CD14-positive monocyte (primary cell): ENCODE measurements at regions not wholly inside any gene's neighbourhood (a gene's known extent, or its start where the extent isn't known, plus 50 kb on each side); places are given as distances from the start of the nearest gene placed in this dataset.

Source experiments
- DNase-seq, 3 donors: peaks; one replicate each; pipeline ENCODE4 v3.0.0-alpha.2; 2011 to 2022
- H2AFZ ChIP-seq: 2 replicates; pipeline ENCODE4 v1.6.0; 2012; ENCODE audit warnings: mild to moderate bottlenecking, low read depth, low read length, inconsistent platforms; ENCODE audit not compliant: insufficient read depth, poor library complexity, severe bottlenecking
- H3K27ac ChIP-seq, 2 donors: 1 replicate in 1 of 2; 2 replicates in 1 of 2; pipeline ENCODE4 v1.5.1; 2012 to 2013; ENCODE audit warnings: low read length in 2 of 2, control low read depth in 1 of 2, inconsistent platforms in 1 of 2, low read depth in 1 of 2, mild to moderate bottlenecking in 1 of 2
- H3K27me3 ChIP-seq, 2 donors: one replicate each; pipeline versions ENCODE4 v1.6.0 to v1.6.1; 2011 to 2013; ENCODE audit warnings: low read length in 2 of 2; ENCODE audit not compliant: control insufficient read depth in 2 of 2, insufficient read depth in 2 of 2
- H3K36me3 ChIP-seq, 2 donors: replicated peaks in 1 of 2; 1 replicate in 1 of 2; 2 replicates in 1 of 2; pipeline versions ENCODE4 v1.5.1 to v1.6.1; 2012 to 2013; ENCODE audit warnings: low read length in 2 of 2, control low read depth in 1 of 2, inconsistent platforms in 1 of 2, mild to moderate bottlenecking in 1 of 2; ENCODE audit not compliant: insufficient read depth in 2 of 2, control insufficient read depth in 1 of 2
- H3K4me1 ChIP-seq, 2 donors: 1 replicate in 1 of 2; 2 replicates in 1 of 2; pipeline versions ENCODE4 v1.5.1 to v1.6.1; 2012 to 2013; ENCODE audit warnings: low read length in 2 of 2, control low read depth in 1 of 2, inconsistent platforms in 1 of 2, mild to moderate bottlenecking in 1 of 2, moderate library complexity in 1 of 2; ENCODE audit not compliant: insufficient read depth in 2 of 2, control insufficient read depth in 1 of 2
- H3K4me2 ChIP-seq: replicated peaks from 2 replicates; pipeline ENCODE3; 2012; ENCODE audit warnings: low read length, moderate library complexity, mild to moderate bottlenecking; ENCODE audit not compliant: poor library complexity, severe bottlenecking; ENCODE audit errors: extremely low read depth
- H3K4me3 ChIP-seq, 3 experiments: fragments of 200-600 bp in 1 of 3; sonication (generic) in 1 of 3; replicated peaks in 1 of 3; 1 replicate in 2 of 3; 2 replicates in 1 of 3; pipeline ENCODE4 v1.5.1; 2011 to 2013; ENCODE audit warnings: low read length in 3 of 3, mild to moderate bottlenecking in 3 of 3, control low read depth in 2 of 3, low read depth in 2 of 3, inconsistent platforms in 1 of 3, moderate library complexity in 1 of 3
- H3K79me2 ChIP-seq: 2 replicates; pipeline ENCODE4 v1.6.0; 2012; ENCODE audit warnings: mild to moderate bottlenecking, control low read depth, inconsistent platforms, low read length, moderate library complexity; ENCODE audit not compliant: insufficient read depth
- H3K9ac ChIP-seq: 2 replicates; pipeline ENCODE4 v1.6.0; 2017; ENCODE audit warnings: low read length, mild to moderate bottlenecking; ENCODE audit not compliant: insufficient read depth, poor library complexity, severe bottlenecking
- H3K9me3 ChIP-seq, 2 donors: replicated peaks in 1 of 2; 1 replicate in 1 of 2; 2 replicates in 1 of 2; pipeline versions ENCODE4 v1.5.1 to v1.6.1; 2012 to 2013; ENCODE audit warnings: low read length in 2 of 2, control low read depth in 1 of 2; ENCODE audit not compliant: control insufficient read depth in 1 of 2, insufficient read depth in 1 of 2
- H4K20me1 ChIP-seq: 2 replicates; pipeline ENCODE4 v1.6.0; 2012; ENCODE audit warnings: mild to moderate bottlenecking, low read length, control low read depth, moderate library complexity; ENCODE audit not compliant: insufficient read depth
- H3K27ac Mint-ChIP-seq, 7 donors: one replicate each; pipeline ENCODE4 v1.8.0; 2020; ENCODE audit warnings: mild to moderate bottlenecking in 7 of 7, mixed read lengths in 7 of 7, moderate library complexity in 6 of 7, inconsistent platforms in 2 of 7
- H3K27me3 Mint-ChIP-seq, 3 donors: one replicate each; pipeline ENCODE4 v1.8.0; 2021 to 2022; ENCODE audit warnings: low read depth in 3 of 3, mild to moderate bottlenecking in 3 of 3, mixed read lengths in 3 of 3, moderate library complexity in 3 of 3, inconsistent platforms in 1 of 3
- H3K36me3 Mint-ChIP-seq, 2 donors: one replicate each; pipeline ENCODE4 v1.8.0; 2020; ENCODE audit warnings: mixed read lengths in 2 of 2, inconsistent platforms in 1 of 2, mild to moderate bottlenecking in 1 of 2
- H3K4me1 Mint-ChIP-seq: one replicate; pipeline ENCODE4 v1.8.0; 2020; ENCODE audit warnings: mild to moderate bottlenecking, mixed read lengths
- H3K4me3 Mint-ChIP-seq, 2 donors: one replicate each; pipeline ENCODE4 v1.8.0; 2020; ENCODE audit warnings: mild to moderate bottlenecking in 2 of 2, mixed read lengths in 2 of 2, moderate library complexity in 1 of 2
- H3K9me3 Mint-ChIP-seq, 7 donors: one replicate each; pipeline ENCODE4 v1.8.0; 2020 to 2022; ENCODE audit warnings: mixed read lengths in 7 of 7, mild to moderate bottlenecking in 6 of 7, moderate library complexity in 6 of 7, inconsistent platforms in 2 of 7
- WGBS: methylation state at CpG from one replicate; pipeline ENCODE4 v1.1.5; 2013; ENCODE audit warnings: missing lambda C conversion rate; ENCODE audit not compliant: insufficient coverage; 5-methylcytosine and 5-hydroxymethylcytosine counted together
- intact Hi-C, 2 donors: fragments of 100-400 bp; cut with micrococcal nuclease; formaldehyde crosslinking; loops; one replicate each; pipeline versions ENCODE4 v1.15.0 to v1.15.1; 2023
- TF ChIP-seq, protein P1 (sequence below): fragments of 200-600 bp; IDR thresholded peaks from one replicate; pipeline ENCODE4 v1.8.0; 2022; ENCODE audit warnings: antibody characterized with exemption, mild to moderate bottlenecking

DNA sequence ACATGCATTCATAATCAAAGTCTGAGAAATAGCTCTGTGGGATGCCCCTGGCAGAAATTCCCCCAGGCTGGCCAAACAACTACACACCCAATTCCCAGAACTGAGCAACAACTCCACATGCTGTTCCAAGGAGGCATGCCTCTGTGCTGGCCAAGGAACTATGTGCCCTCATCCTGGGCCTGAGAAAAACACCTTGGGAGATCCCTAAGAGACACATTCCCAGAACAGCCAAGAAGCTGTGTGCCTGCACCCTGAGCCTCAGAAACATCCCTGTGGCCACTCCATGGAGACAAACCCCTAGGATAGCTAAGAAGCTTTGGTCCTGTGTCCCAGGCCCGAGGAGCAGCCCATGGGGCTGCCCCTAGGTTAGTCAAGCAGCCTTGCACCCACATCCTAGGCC, 92.3 kb upstream of the MME start:
- Histone ChIP-seq H3K9me3 (no peaks in the 10 kb centered on the region), H2AFZ (no peak overlapping the region), H3K27me3 (no peaks in the 10 kb centered on the region), H3K4me2 (no peak overlapping the region), H3K36me3 (no peaks in the 10 kb centered on the region), H3K4me1 (no peaks in the 10 kb centered on the region), H3K4me3 (no peak overlapping the region), H3K9ac (no peak overlapping the region), H3K79me2 (no peaks in the 10 kb centered on the region), H4K20me1 (no peaks in the 10 kb centered on the region), H3K27ac (no peak overlapping the region)
- Mint-ChIP-seq H3K36me3 (no peaks in the 10 kb centered on the region), H3K4me1 (no peaks in the 10 kb centered on the region), H3K9me3 (peaks cover 0 to 10% (median 9%) of the 10 kb centered on the region in 7 donors), H3K4me3 (no peak overlapping the region), H3K27ac (peak overlapping the region in 2 of 7 donors; percentile 6 to 21), H3K27me3 (peaks cover 0 to 2% (median 0%) of the 10 kb centered on the region in 3 donors)
- DNase-seq: no peak
- WGBS: 100% methylated on average over 1 of the region's 1 CpG
- TF ChIP-seq, protein P1, sequence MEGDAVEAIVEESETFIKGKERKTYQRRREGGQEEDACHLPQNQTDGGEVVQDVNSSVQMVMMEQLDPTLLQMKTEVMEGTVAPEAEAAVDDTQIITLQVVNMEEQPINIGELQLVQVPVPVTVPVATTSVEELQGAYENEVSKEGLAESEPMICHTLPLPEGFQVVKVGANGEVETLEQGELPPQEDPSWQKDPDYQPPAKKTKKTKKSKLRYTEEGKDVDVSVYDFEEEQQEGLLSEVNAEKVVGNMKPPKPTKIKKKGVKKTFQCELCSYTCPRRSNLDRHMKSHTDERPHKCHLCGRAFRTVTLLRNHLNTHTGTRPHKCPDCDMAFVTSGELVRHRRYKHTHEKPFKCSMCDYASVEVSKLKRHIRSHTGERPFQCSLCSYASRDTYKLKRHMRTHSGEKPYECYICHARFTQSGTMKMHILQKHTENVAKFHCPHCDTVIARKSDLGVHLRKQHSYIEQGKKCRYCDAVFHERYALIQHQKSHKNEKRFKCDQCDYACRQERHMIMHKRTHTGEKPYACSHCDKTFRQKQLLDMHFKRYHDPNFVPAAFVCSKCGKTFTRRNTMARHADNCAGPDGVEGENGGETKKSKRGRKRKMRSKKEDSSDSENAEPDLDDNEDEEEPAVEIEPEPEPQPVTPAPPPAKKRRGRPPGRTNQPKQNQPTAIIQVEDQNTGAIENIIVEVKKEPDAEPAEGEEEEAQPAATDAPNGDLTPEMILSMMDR: no peak
- intact Hi-C loops: no loop called here

- H3K4me1 Mint-ChIP-seq: peaks cover 21% of the 10 kb centered on the region
- no peak overlapping the region for H3K4me3 Mint-ChIP-seq
- H3K9me3 ChIP-seq: peaks cover 0 to 3% of the 10 kb centered on the region in 2 donors
- H3K79me2 ChIP-seq: no peaks in the 10 kb centered on the region
- no peak for DNase-seq
- H3K27ac ChIP-seq: no peak overlapping the region
- no peak overlapping the region for H3K27ac Mint-ChIP-seq
- H3K4me3 ChIP-seq: no peak overlapping the region
- TF ChIP-seq, protein P1: no peak
- no peaks in the 10 kb centered on the region for H3K27me3 ChIP-seq
- peaks cover 0 to 10% (median 5%) of the 10 kb centered on the region in 7 donors for H3K9me3 Mint-ChIP-seq
- H3K36me3 Mint-ChIP-seq: no peaks in the 10 kb centered on the region
- H3K27me3 Mint-ChIP-seq: peaks cover 0 to 2% (median 0%) of the 10 kb centered on the region in 3 donors
- no CpG with 5 or more reads among the region's 1 CpG for whole genome bisulfite sequencing
- H3K4me1 ChIP-seq: peaks cover 8 to 15% of the 10 kb centered on the region in 2 donors
- no peaks in the 10 kb centered on the region for H4K20me1 ChIP-seq
- H3K9ac ChIP-seq: no peak overlapping the region
- no peak overlapping the region for H2AFZ ChIP-seq
- no peak overlapping the region for H3K4me2 ChIP-seq
- H3K36me3 ChIP-seq: no peaks in the 10 kb centered on the region
- intact Hi-C loops: no loop called here
Measured at GRCh38 chr3:154981664-154982063, 98.5 kb upstream of the MME start.
